ENCODE measurements at regions not wholly inside any gene's neighbourhood (a gene's known extent, or its start where the extent isn't known, plus 50 kb on each side); places are given as distances from the start of the nearest gene placed in this dataset.

GRCh38 chr9:109715344-109715743, 64.7 kb upstream of the PALM2AKAP2 start:
- Histone ChIP-seq H3K27ac (no peak overlapping the region), H3K4me1 (no peaks in the 10 kb centered on the region), H3K27me3 (no peaks in the 10 kb centered on the region), H3K36me3 (no peaks in the 10 kb centered on the region), H3K9me3 (no peaks in the 10 kb centered on the region), H3K4me3 (no peak overlapping the region)
- DNase-seq (ENCODE audit: low spot score in 2 of 2), result no peak
- intact Hi-C loops (cut with DNase I; ENCODE audit: low total_unique reads), result no loop called here
- TF ChIP-seq POLR2A (IDR thresholded peaks at IDR 0.05), result no peak
- TF ChIP-seq POLR2AphosphoS5 (IDR thresholded peaks at IDR 0.05), result no peak
- TF ChIP-seq CTCF (IDR thresholded peaks at IDR 0.05), result no peak

DNA sequence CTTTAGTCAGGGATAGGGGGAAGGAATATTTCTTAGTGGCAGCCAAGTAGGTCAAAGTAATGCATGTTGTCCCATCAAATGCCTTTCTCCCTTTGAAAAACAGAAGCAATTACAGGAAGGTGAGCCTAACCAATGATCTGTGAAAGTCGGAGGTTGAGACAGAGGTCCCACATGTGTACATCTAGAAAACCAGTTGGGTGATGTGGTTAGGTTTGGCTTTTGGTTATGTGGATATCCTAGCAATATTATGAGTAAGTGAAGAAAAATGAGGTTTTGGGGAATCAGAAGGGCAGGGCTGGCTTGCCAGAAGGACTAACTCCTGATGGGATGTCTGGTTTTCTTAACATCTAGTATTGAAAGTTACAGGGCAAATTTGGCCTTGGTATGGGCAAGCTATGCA, 63.4 kb upstream of the PALM2AKAP2 start:
- no peaks in the 10 kb centered on the region for H3K9me3 ChIP-seq
- no peak for DNase-seq (ENCODE audit: low spot score in 2 of 2)
- H3K4me1 ChIP-seq, result no peaks in the 10 kb centered on the region
- no peaks in the 10 kb centered on the region for H3K27me3 ChIP-seq
- H3K36me3 ChIP-seq, result no peaks in the 10 kb centered on the region
- H3K4me3 ChIP-seq, result no peak overlapping the region
- intact Hi-C loops (cut with DNase I; ENCODE audit: low total_unique reads), result no loop called here
- TF ChIP-seq POLR2AphosphoS5 (IDR thresholded peaks at IDR 0.05), result no peak
- no peak for TF ChIP-seq POLR2A (IDR thresholded peaks at IDR 0.05)
- no peak for TF ChIP-seq CTCF (IDR thresholded peaks at IDR 0.05)
- H3K27ac ChIP-seq, result no peak overlapping the region

DNA sequence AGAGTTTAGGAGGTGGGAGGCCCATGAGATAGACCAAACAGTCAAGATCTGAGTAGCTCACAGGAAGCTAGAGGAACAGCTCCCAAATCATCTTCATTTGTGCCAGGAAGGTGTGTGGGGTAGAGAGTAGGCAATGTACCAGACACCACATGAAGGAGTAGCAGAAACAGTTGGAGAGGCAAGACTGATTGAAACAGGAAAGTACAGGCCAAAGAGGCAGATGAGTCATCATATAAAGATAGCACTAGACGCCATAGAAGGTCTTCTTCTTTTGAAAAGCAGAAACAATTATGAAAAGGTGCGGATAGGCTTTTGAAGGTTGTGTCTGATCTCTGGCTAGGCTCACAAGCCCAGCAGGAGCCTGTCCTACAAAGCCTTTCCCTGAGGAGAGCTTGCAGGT, 62.7 kb upstream of the PALM2AKAP2 start:
- H3K36me3 ChIP-seq, result no peaks in the 10 kb centered on the region
- H3K27me3 ChIP-seq, result no peaks in the 10 kb centered on the region
- DNase-seq (ENCODE audit: low spot score in 2 of 2), result no peak
- H3K4me1 ChIP-seq, result no peaks in the 10 kb centered on the region
- H3K4me3 ChIP-seq, result no peak overlapping the region
- no peak for TF ChIP-seq POLR2AphosphoS5 (IDR thresholded peaks at IDR 0.05)
- no peak for TF ChIP-seq POLR2A (IDR thresholded peaks at IDR 0.05)
- TF ChIP-seq CTCF (IDR thresholded peaks at IDR 0.05), result no peak
- H3K27ac ChIP-seq, result no peak overlapping the region
- intact Hi-C loops (cut with DNase I; ENCODE audit: low total_unique reads), result no loop called here
- H3K9me3 ChIP-seq, result no peaks in the 10 kb centered on the region

GRCh38 chr9:109718861-109719260, 61.1 kb upstream of the PALM2AKAP2 start:
- no peak for DNase-seq (ENCODE audit: low spot score in 2 of 2)
- no peaks in the 10 kb centered on the region for H3K36me3 ChIP-seq
- H3K27ac ChIP-seq, result no peak overlapping the region
- no peaks in the 10 kb centered on the region for H3K9me3 ChIP-seq
- H3K27me3 ChIP-seq, result no peaks in the 10 kb centered on the region
- no peak overlapping the region for H3K4me3 ChIP-seq
- H3K4me1 ChIP-seq, result no peaks in the 10 kb centered on the region
- intact Hi-C loops (cut with DNase I; ENCODE audit: low total_unique reads), result no loop called here
- TF ChIP-seq POLR2A (IDR thresholded peaks at IDR 0.05), result no peak

DNA sequence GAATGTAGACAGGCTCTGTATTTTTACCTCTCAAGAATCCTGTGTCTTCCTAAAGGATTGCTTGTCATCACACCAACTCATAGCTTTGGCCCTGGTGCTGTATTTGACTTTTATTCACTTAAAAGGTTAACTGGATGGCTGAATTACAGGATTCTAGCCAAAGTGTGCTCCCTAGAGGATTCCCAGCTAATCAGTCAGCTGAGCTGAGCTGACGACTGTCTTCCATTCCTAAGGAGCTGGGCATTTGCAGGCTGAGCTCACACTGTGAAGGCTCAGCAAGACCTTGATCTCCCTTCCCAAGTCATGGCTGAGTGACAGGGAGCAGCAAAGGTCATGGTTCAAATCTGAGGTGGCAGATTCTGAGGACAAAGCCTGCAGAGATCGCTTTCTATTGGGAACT, 59.0 kb upstream of the PALM2AKAP2 start:
- Histone ChIP-seq H3K27ac (no peak overlapping the region), H3K9me3 (no peaks in the 10 kb centered on the region), H3K27me3 (no peaks in the 10 kb centered on the region), H3K4me3 (no peak overlapping the region), H3K4me1 (no peaks in the 10 kb centered on the region), H3K36me3 (no peaks in the 10 kb centered on the region)
- TF ChIP-seq CTCF (IDR thresholded peaks at IDR 0.05) (no peak), POLR2AphosphoS5 (IDR thresholded peaks at IDR 0.05) (no peak), POLR2A (IDR thresholded peaks at IDR 0.05) (no peak)
- no peak for DNase-seq (ENCODE audit: low spot score in 2 of 2)
- intact Hi-C loops (cut with DNase I; ENCODE audit: low total_unique reads), result no loop called here

- intact Hi-C loops (cut with DNase I; ENCODE audit: low total_unique reads), result no loop called here
- TF ChIP-seq POLR2A (IDR thresholded peaks at IDR 0.05) (no peak), CTCF (IDR thresholded peaks at IDR 0.05) (no peak), POLR2AphosphoS5 (IDR thresholded peaks at IDR 0.05) (no peak)
Observed at GRCh38 chr9:109722007-109722406, 58.0 kb upstream of the PALM2AKAP2 start.

More at GRCh38 chr9:109722007-109722406, 58.0 kb upstream of the PALM2AKAP2 start:
- DNase-seq (ENCODE audit: low spot score in 2 of 2), result no peak
- Histone ChIP-seq H3K4me1 (no peaks in the 10 kb centered on the region), H3K9me3 (no peaks in the 10 kb centered on the region), H3K27me3 (no peaks in the 10 kb centered on the region), H3K4me3 (no peak overlapping the region), H3K27ac (no peak overlapping the region), H3K36me3 (no peaks in the 10 kb centered on the region)
